ENCODE measurements at regions not wholly inside any gene's neighbourhood (a gene's known extent, or its start where the extent isn't known, plus 50 kb on each side); places are given as distances from the start of the nearest gene placed in this dataset.

DNA sequence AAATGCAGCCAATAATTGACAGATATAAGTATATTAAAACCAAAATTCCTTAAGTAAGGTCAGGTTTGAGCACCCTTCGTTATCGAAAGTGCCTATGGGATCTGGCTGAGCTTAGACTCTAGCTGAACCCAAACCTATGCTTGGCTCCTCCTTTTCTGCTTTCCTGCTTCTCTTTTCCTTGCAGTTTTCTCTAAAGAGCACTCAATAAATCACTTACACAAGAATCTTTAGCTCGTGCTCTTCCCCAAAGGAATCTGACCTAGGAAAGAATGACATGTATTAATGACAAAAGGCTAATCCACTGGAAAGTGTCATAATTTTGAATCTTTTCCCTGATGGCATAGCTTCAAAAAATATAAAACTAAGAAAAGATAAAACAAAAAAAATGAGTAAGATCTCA, 282.7 kb downstream of the DKK2 start:
- no peak for ATAC-seq
- intact Hi-C loops (cut with micrococcal nuclease; ENCODE audit: unreplicated experiment) = no loop called here
- CTCF ChIA-PET = no interaction called here

GRCh38 chr4:106746451-106746850, 289.7 kb downstream of the DKK2 start:
- TF ChIP-seq SIN3A (IDR thresholded peaks at IDR 0.05; ENCODE audit: borderline replicate concordance, insufficient read depth, low read depth, low read length) = no peak
- TF ChIP-seq REST (IDR thresholded peaks at IDR 0.05; ENCODE audit: insufficient read depth in 1 of 2, low read depth in 2 of 2, low read length in 1 of 2) = no peak
- TF ChIP-seq TCF7L2 (IDR thresholded peaks at IDR 0.05; ENCODE audit: low read depth, low read length) = no peak
- TF ChIP-seq CTCF (IDR thresholded peaks at IDR 0.05) = no peak
- no peak for TF ChIP-seq POLR2AphosphoS5 (IDR thresholded peaks at IDR 0.05; ENCODE audit: low read depth, low read length)
- intact Hi-C loops (cut with micrococcal nuclease; ENCODE audit: unreplicated experiment) = no loop called here
- Histone ChIP-seq H3K27me3 (ENCODE audit: control insufficient read depth, insufficient read depth, low read length) (no peaks in the 10 kb centered on the region), H3K36me3 (ENCODE audit: control insufficient read depth, insufficient read depth, low read length) (no peaks in the 10 kb centered on the region), H3K9me3 (ENCODE audit: control insufficient read depth, insufficient read depth, low read depth, low read length) (no peaks in the 10 kb centered on the region), H3K4me3 (ENCODE audit: low read depth in 2 of 2, low read length in 2 of 2) (no peak overlapping the region), H3K4me1 (ENCODE audit: control insufficient read depth, insufficient read depth, low read length) (no peaks in the 10 kb centered on the region), H3K27ac (ENCODE audit: low read length) (no peak overlapping the region)
- no peak for ATAC-seq
- BruUV-seq (replicated peaks) = no TSS peak
- ChIA-PET CTCF (no interaction called here), POLR2A (no interaction called here)
- in situ Hi-C loops (cut with HindIII; ENCODE audit: low pct_unique_long_range_greater_than_20kb, low sequenced_read_pairs) = no loop called here
- DNase-seq (ENCODE audit: low read depth, low spot score) = no peak

More for the DNA sequence above, 282.7 kb downstream of the DKK2 start:
- H3K9me3 ChIP-seq (ENCODE audit: control insufficient read depth, insufficient read depth, low read depth, low read length) = no peaks in the 10 kb centered on the region
- POLR2A ChIA-PET = no interaction called here
- BruUV-seq (replicated peaks) = no TSS peak
- in situ Hi-C loops (cut with HindIII; ENCODE audit: low pct_unique_long_range_greater_than_20kb, low sequenced_read_pairs) = no loop called here
- TF ChIP-seq SIN3A (IDR thresholded peaks at IDR 0.05; ENCODE audit: borderline replicate concordance, insufficient read depth, low read depth, low read length) (no peak), REST (IDR thresholded peaks at IDR 0.05; ENCODE audit: insufficient read depth in 1 of 2, low read depth in 2 of 2, low read length in 1 of 2) (no peak), CTCF (IDR thresholded peaks at IDR 0.05) (no peak), TCF7L2 (IDR thresholded peaks at IDR 0.05; ENCODE audit: low read depth, low read length) (no peak)
- no peak overlapping the region for H3K27ac ChIP-seq (ENCODE audit: low read length)
- H3K27me3 ChIP-seq (ENCODE audit: control insufficient read depth, insufficient read depth, low read length) = no peaks in the 10 kb centered on the region
- no peaks in the 10 kb centered on the region for H3K36me3 ChIP-seq (ENCODE audit: control insufficient read depth, insufficient read depth, low read length)
- H3K4me1 ChIP-seq (ENCODE audit: control insufficient read depth, insufficient read depth, low read length) = no peaks in the 10 kb centered on the region
- H3K4me3 ChIP-seq (ENCODE audit: low read depth in 2 of 2, low read length in 2 of 2) = no peak overlapping the region
- DNase-seq (ENCODE audit: low read depth, low spot score) = no peak

Data from Panc1 (cell line).